AG04450 (cell line): ENCODE measurements at regions not wholly inside any gene's neighbourhood (a gene's known extent, or its start where the extent isn't known, plus 50 kb on each side); places are given as distances from the start of the nearest gene placed in this dataset.
"Not testable (repeated sequence)": the region's sequence is repeated elsewhere in the genome, so short reads cannot be mapped to it uniquely, and the experiment has no call there.

Experiments
- CTCF ChIA-PET: fragments of 300-600, 350-600 bp; formaldehyde crosslinking; extraction: SDS; loops from one replicate; lab custom pipeline; 2022; ENCODE audit warnings: antibody characterized with exemption, inconsistent platforms; lab: Charles Lee
- POLR2A ChIA-PET: fragments of 350-600 bp; formaldehyde crosslinking; extraction: SDS; loops from one replicate; lab custom pipeline; 2021; ENCODE audit warnings: antibody characterized with exemption, inconsistent platforms; lab: Yijun Ruan, JAX
- DNase-seq: peaks from one replicate; pipeline ENCODE4 v3.0.0-alpha.2; 2011; ENCODE audit warnings: low read depth, low spot score
- H3K27ac ChIP-seq: one replicate; pipeline ENCODE4 v1.5.1; 2012; ENCODE audit warnings: low read depth, low read length, control low read depth
- H3K27me3 ChIP-seq: one replicate; pipeline ENCODE4 v1.6.0; 2012; ENCODE audit warnings: low read length; ENCODE audit not compliant: control insufficient read depth, insufficient read depth
- H3K4me3 ChIP-seq: 2 replicates; pipeline ENCODE4 v1.5.1; 2011; ENCODE audit warnings: mild to moderate bottlenecking, low read depth, low read length, control low read depth
- H3K9me3 ChIP-seq: 2 replicates; pipeline ENCODE4 v1.5.1; 2012; ENCODE audit warnings: low read length; ENCODE audit not compliant: control insufficient read depth, insufficient read depth
- TF ChIP-seq, protein P1 (sequence below): IDR thresholded peaks from 2 replicates; pipeline ENCODE4 v1.5.1; 2011; ENCODE audit warnings: low read depth, low read length, control low read depth, inconsistent platforms

DNA sequence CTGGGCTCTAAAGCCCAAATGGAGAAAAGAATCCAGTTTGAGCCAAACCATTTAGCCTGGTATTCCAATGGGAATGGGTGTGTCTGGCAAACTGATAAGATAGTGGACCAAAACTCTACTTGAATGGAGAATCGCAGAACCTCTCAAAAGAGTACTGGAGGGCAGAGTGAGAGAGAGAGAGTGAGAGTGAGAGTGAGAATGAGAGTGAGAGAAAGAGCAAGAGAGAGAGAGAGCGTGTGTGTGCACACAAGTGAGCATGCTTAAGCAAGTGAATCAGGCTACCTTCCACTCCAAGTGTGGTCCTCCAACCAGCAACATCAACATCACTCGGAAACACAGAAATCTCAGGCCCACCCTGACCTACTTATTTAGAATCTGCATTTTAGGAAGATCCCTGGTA, 58.8 kb downstream of the UQCRFS1 start:
- ChIA-PET CTCF (no interaction called here), POLR2A (no interaction called here)
- DNase-seq = no peak

DNA sequence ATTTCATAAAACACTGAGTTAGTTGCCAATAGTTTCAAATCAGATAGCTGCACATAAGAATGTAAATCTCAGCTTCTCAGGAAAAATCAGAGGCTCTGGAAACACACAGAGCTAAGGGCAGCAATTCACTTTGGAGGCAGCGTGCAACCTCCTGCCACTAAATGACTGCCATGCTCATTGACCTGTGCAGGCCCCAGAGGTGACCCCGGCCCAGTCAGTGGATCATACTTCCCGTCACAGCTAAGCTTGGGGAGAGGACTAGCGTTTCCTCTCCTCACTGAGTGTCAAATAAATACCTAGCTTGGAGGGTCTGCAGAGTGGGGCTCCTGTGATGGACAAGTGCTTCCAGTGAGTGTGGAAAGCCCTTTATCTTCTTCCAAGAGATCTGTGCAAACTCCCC, 67.2 kb downstream of the UQCRFS1 start:
- DNase-seq = no peak
- no peaks in the 10 kb centered on the region for H3K27me3 ChIP-seq
- TF ChIP-seq, protein P1, sequence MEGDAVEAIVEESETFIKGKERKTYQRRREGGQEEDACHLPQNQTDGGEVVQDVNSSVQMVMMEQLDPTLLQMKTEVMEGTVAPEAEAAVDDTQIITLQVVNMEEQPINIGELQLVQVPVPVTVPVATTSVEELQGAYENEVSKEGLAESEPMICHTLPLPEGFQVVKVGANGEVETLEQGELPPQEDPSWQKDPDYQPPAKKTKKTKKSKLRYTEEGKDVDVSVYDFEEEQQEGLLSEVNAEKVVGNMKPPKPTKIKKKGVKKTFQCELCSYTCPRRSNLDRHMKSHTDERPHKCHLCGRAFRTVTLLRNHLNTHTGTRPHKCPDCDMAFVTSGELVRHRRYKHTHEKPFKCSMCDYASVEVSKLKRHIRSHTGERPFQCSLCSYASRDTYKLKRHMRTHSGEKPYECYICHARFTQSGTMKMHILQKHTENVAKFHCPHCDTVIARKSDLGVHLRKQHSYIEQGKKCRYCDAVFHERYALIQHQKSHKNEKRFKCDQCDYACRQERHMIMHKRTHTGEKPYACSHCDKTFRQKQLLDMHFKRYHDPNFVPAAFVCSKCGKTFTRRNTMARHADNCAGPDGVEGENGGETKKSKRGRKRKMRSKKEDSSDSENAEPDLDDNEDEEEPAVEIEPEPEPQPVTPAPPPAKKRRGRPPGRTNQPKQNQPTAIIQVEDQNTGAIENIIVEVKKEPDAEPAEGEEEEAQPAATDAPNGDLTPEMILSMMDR = no peak
- no peak overlapping the region for H3K4me3 ChIP-seq
- H3K9me3 ChIP-seq = peaks cover 15% of the 10 kb centered on the region; the same call in 1 of the 2 replicates
- no peak overlapping the region for H3K27ac ChIP-seq
- ChIA-PET CTCF (no interaction called here), POLR2A (no interaction called here)

More for the DNA sequence above, 58.8 kb downstream of the UQCRFS1 start:
- Histone ChIP-seq H3K4me3 (no peak overlapping the region), H3K27ac (no peak overlapping the region), H3K27me3 (no peaks in the 10 kb centered on the region), H3K9me3 (no peaks in the 10 kb centered on the region; the same call in 1 of the 2 replicates)
- TF ChIP-seq, protein P1 = no peak

DNA sequence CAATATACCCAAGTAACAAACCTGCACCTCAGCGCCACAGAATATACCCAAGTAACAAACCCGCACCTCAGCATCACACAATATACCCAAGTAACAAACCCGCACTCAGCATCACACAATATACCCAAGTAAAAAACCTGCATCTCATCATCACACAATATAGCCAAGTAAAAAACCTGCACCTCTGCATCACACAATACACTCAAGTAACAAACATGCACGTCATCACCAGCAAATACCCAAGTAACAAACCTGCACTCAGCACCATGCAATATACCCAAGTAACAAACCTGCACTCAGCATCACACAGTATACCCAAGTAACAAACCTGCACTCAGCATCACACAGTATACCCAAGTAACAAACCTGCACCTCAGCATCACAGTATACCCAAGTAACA, 69.8 kb downstream of the UQCRFS1 start:
- TF ChIP-seq, protein P1 = no peak
- CTCF ChIA-PET = no interaction called here
- DNase-seq = no peak
- no peaks in the 10 kb centered on the region for H3K27me3 ChIP-seq
- H3K9me3 ChIP-seq = peaks cover 30% of the 10 kb centered on the region; the same call in 1 of the 2 replicates
- no peak overlapping the region for H3K4me3 ChIP-seq
- POLR2A ChIA-PET = no interaction called here
- no peak overlapping the region for H3K27ac ChIP-seq

DNA sequence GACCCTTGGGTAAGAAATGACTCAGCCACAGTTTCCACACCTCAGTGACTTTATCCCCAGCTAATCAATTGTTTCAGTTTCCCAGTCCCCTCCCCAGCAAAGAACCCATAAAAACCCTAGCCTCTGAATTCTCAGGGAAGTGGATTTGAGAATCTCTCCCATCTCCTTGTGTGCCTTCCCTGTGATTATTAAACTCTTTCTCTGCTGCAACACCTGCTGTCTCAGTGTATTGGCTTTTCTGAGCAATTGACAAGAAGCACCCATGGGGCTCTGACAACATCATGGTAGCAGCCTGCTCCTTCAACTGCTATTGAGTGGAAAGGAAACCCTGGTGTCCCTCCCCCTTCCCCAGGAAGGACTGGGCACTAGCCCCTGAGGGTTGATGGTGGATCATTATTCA, 73.7 kb downstream of the UQCRFS1 start:
- Histone ChIP-seq H3K9me3 (peaks cover 27% of the 10 kb centered on the region; the same call in 1 of the 2 replicates), H3K4me3 (no peak overlapping the region), H3K27ac (peak overlapping the region; percentile 11), H3K27me3 (no peaks in the 10 kb centered on the region)
- TF ChIP-seq, protein P1 = no peak
- ChIA-PET POLR2A (no interaction called here), CTCF (no interaction called here)
- DNase-seq = no peak

DNA sequence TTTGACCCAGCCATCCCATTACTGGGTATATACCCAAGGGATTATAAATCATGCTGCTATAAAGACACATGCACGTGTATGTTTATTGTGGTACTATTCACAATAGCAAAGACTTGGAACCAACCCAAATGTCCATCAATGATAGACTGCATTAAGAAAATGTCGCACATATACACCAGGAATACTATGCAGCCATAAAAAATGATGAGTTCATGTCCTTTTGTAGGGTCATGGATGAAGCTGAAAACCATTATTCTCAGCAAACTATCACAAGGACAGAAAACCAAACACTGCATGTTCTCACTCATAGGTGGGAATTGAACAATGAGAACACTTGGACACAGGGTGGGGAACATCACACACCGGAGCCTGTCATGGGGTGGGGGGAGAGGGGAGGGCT, 74.7 kb downstream of the UQCRFS1 start:
- DNase-seq, H3K4me3 ChIP-seq, POLR2A ChIA-PET, H3K27ac ChIP-seq, CTCF ChIA-PET, H3K27me3 ChIP-seq: not testable (repeated sequence)
- H3K9me3 ChIP-seq = peaks cover 27% of the 10 kb centered on the region; the same call in 1 of the 2 replicates

DNA sequence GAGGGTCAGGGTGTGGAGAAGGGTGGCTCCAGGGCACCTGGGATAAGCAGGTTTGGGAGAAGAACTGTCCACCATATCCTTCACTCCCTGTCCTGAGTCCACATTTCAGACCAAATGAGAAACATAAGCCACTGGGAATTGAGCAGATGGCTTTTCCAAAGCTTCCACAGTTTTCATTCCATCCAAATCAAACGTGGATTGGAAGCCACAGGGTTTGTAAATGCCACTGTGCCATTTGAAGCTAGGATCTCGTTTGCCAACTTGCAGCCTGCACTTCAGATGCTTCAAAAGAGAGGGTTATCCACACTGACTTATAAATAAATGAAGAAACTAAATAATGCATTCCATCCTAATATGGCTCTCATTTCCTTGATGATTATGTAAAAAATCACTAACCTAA, 81.5 kb downstream of the UQCRFS1 start:
- Histone ChIP-seq H3K9me3 (peaks cover 30% of the 10 kb centered on the region), H3K27ac (no peak overlapping the region), H3K4me3 (no peak overlapping the region), H3K27me3 (no peaks in the 10 kb centered on the region)
- no peak for DNase-seq
- CTCF ChIA-PET = no interaction called here
- TF ChIP-seq, protein P1 = no peak
- POLR2A ChIA-PET = no interaction called here
